RWPE2 (cell line): ENCODE measurements at regions not wholly inside any gene's neighbourhood (a gene's known extent, or its start where the extent isn't known, plus 50 kb on each side); places are given as distances from the start of the nearest gene placed in this dataset.
A peak's percentile ranks its signal among the peaks of the same experiment; 100 is the strongest.

ENCODE experiments used
- ATAC-seq: fragments of 200-7000 bp; cut with Tn5 transposase; 3 replicates; pipeline ENCODE4 v1.9.1; 2021; ENCODE audit warnings: low read depth
- DNase-seq: peaks from one replicate; pipeline ENCODE4 v3.0.0-alpha.2; 2020; ENCODE audit warnings: low spot score
- H3K27ac ChIP-seq: fragments of 450-650 bp; 2 replicates; pipeline ENCODE4 v1.5.1; 2017; ENCODE audit warnings: mild to moderate bottlenecking; ENCODE audit not compliant: poor library complexity, severe bottlenecking
- H3K27me3 ChIP-seq: fragments of 250-450 bp; sonication (Bioruptor Pico); 2 replicates; pipeline ENCODE4 v1.5.1; 2021; ENCODE audit warnings: mild to moderate bottlenecking, moderate library complexity; ENCODE audit not compliant: insufficient read depth, poor library complexity, severe bottlenecking
- H3K36me3 ChIP-seq: fragments of 250-450 bp; sonication (Bioruptor Pico); 2 replicates; pipeline ENCODE4 v1.5.1; 2020; ENCODE audit warnings: low read depth, mild to moderate bottlenecking, moderate library complexity
- H3K4me1 ChIP-seq: fragments of 250-450 bp; sonication (Bioruptor Pico); 2 replicates; pipeline ENCODE4 v1.5.1; 2021; ENCODE audit warnings: mild to moderate bottlenecking, moderate library complexity; ENCODE audit not compliant: insufficient read depth, poor library complexity, severe bottlenecking
- H3K4me3 ChIP-seq: fragments of 250-450 bp; sonication (Bioruptor Pico); 2 replicates; pipeline ENCODE4 v1.5.1; 2021; ENCODE audit warnings: mild to moderate bottlenecking, moderate library complexity; ENCODE audit not compliant: severe bottlenecking
- H3K9me3 ChIP-seq: fragments of 250-450 bp; sonication (Bioruptor Pico); 2 replicates; pipeline ENCODE4 v1.5.1; 2021; ENCODE audit warnings: mild to moderate bottlenecking, moderate library complexity; ENCODE audit not compliant: severe bottlenecking
- TF ChIP-seq, protein P1 (sequence below): fragments of 450-650 bp; IDR thresholded peaks from one replicate; pipeline ENCODE4 v1.5.1; 2017; ENCODE audit warnings: mild to moderate bottlenecking, moderate library complexity; ENCODE audit not compliant: poor library complexity, severe bottlenecking

DNA sequence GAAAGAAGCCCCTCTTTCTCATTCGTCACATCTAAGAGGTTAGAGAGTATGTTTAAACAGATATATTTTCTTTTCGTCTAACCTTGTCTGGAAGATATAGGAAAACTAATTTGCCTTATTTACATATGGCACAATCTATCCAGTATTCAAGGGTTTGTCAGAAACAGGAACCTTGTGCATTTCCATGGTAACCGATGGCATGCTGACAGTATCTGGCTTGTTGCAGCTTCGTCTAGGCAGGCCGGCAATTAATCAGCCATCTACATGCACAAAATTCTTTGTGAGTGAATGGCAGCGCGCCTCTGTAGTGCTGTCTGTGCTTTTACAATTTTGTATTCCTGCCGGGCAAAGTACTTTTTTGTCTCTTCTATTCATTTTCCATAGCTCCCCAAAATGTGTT is 294.0 kb upstream of the SOX2 start:
- ATAC-seq (peak; percentile 90), DNase-seq (peak; percentile 54)
- peaks cover 10% of the 10 kb centered on the region for H3K4me1 ChIP-seq
- H3K9me3 ChIP-seq = no peaks in the 10 kb centered on the region
- no peak overlapping the region for H3K4me3 ChIP-seq
- no peaks in the 10 kb centered on the region for H3K27me3 ChIP-seq
- TF ChIP-seq, protein P1, sequence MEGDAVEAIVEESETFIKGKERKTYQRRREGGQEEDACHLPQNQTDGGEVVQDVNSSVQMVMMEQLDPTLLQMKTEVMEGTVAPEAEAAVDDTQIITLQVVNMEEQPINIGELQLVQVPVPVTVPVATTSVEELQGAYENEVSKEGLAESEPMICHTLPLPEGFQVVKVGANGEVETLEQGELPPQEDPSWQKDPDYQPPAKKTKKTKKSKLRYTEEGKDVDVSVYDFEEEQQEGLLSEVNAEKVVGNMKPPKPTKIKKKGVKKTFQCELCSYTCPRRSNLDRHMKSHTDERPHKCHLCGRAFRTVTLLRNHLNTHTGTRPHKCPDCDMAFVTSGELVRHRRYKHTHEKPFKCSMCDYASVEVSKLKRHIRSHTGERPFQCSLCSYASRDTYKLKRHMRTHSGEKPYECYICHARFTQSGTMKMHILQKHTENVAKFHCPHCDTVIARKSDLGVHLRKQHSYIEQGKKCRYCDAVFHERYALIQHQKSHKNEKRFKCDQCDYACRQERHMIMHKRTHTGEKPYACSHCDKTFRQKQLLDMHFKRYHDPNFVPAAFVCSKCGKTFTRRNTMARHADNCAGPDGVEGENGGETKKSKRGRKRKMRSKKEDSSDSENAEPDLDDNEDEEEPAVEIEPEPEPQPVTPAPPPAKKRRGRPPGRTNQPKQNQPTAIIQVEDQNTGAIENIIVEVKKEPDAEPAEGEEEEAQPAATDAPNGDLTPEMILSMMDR = no peak
- H3K27ac ChIP-seq = no peak overlapping the region
- H3K36me3 ChIP-seq = no peaks in the 10 kb centered on the region

DNA sequence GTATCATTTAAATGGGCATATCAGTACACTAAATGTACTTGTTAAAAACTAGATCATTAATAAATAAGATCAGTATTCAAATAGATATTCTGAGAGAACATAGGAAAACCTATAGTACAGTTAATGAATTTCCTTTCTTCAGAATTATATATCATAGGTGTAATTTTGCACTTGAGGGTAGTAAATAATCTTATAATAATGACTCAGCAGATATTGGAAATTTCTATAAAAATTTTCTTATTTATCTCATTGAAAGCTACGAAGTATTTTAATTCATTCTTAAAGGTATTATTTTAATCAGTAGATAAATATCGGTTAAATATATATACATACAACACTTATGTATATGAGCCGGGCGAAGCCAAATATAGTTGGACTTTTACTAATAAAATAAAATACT is 300.9 kb upstream of the SOX2 start:
- H3K4me1 ChIP-seq = no peaks in the 10 kb centered on the region
- H3K36me3 ChIP-seq = no peaks in the 10 kb centered on the region
- H3K27ac ChIP-seq = no peak overlapping the region
- TF ChIP-seq, protein P1 = no peak
- no peaks in the 10 kb centered on the region for H3K27me3 ChIP-seq
- H3K4me3 ChIP-seq = no peak overlapping the region
- DNase-seq (no peak), ATAC-seq (no peak)
- no peaks in the 10 kb centered on the region for H3K9me3 ChIP-seq

DNA sequence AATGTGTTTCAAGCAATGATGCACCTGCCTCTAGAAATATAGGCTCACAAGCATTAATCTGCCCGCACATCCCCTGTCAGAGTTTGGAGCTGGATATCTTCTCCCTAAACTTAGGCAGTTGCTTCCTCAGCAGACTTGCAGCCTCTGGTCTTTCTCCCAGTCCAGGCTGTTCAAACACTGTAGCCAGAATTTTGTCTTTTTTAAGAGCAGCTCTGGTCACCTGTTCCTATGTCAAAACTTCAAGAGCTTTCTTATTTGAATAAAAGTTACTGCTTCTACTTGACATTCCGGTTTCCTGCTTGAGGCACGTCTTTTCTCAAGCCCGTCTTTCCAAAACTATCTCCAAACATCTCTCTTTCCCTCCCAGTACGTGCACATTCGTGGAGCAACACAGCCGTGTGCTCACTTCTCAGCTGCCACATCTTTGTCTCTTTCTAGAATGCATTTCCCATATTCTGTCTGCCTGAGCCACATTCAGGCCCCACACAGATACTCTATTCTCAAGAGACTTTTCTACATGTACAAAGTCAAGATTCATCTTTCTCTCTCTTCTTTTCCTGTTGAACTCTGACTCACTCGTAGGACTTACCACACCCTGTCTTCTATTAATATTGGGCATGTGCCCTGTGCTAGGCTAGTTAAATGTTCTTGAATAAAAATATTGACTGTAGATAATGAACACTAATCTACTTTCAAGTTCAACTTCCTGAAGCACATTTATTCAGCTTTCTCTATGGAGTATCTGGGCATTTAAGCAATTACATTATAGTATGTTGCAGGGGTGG is 307.7 kb upstream of the SOX2 start:
- Histone ChIP-seq H3K27ac (no peak overlapping the region), H3K36me3 (no peaks in the 10 kb centered on the region), H3K27me3 (no peaks in the 10 kb centered on the region), H3K4me1 (no peaks in the 10 kb centered on the region), H3K4me3 (no peak overlapping the region), H3K9me3 (no peaks in the 10 kb centered on the region)
- no peak; the same call in 2 of the 3 replicates for ATAC-seq
- TF ChIP-seq, protein P1 = no peak
- no peak for DNase-seq

DNA sequence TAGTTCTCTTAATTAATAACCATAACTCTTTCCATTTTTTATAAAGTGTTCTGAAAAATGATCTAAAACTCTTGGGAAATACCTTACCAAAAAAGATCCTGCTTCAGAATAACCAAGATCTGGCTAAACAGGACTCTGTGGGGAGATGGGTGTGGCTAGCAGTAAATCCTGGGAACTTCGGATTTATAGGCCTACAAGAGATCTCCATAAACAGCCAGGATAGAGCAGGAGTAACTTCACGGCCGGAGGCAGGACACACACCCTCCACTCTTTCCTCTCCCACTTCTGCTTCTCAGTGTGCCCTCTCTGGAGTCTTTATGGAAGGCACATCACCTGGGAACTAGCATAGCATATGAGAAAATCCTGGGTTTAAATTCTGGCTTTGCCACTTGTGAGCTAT is 309.4 kb upstream of the SOX2 start:
- H3K27me3 ChIP-seq = no peaks in the 10 kb centered on the region
- TF ChIP-seq, protein P1 = no peak
- H3K4me3 ChIP-seq = no peak overlapping the region
- ATAC-seq = no peak
- no peaks in the 10 kb centered on the region for H3K9me3 ChIP-seq
- no peaks in the 10 kb centered on the region for H3K36me3 ChIP-seq
- no peak overlapping the region for H3K27ac ChIP-seq
- no peak for DNase-seq
- H3K4me1 ChIP-seq = no peaks in the 10 kb centered on the region

DNA sequence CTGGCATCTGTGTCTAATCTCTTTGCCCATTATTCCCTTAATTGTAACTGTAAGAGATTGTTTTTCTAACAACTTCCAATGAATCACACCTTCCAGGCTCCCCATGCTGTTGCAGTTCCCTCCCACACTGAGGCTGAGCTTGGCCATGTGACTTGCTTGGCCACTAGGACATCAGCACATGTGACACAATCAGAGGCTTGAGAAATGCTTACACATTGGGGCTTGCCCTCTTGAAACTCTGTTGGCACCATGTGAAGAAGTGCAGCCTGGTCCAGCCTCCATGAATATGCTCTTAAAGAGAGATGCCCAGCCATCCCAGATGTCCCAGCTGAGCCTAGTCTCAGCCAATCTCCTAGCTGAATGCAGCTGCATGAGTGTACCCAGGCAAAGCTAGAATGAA is 326.8 kb upstream of the SOX2 start:
- peaks cover 2% of the 10 kb centered on the region for H3K27me3 ChIP-seq
- DNase-seq (no peak), ATAC-seq (no peak)
- H3K9me3 ChIP-seq = no peaks in the 10 kb centered on the region
- H3K36me3 ChIP-seq = no peaks in the 10 kb centered on the region
- TF ChIP-seq, protein P1 = no peak
- no peak overlapping the region for H3K27ac ChIP-seq
- H3K4me3 ChIP-seq = no peak overlapping the region
- H3K4me1 ChIP-seq = no peaks in the 10 kb centered on the region
